ENCODE measurements at regions not wholly inside any gene's neighbourhood (a gene's known extent, or its start where the extent isn't known, plus 50 kb on each side); places are given as distances from the start of the nearest gene placed in this dataset.

GRCh38 chr2:58553522-58553921 is 312.4 kb upstream of the FANCL start:
- DNase-seq (ENCODE audit: low read depth): no peak
- no peak overlapping the region for H3K4me3 ChIP-seq (ENCODE audit: low read depth, low read length)
- TF ChIP-seq, protein P1, sequence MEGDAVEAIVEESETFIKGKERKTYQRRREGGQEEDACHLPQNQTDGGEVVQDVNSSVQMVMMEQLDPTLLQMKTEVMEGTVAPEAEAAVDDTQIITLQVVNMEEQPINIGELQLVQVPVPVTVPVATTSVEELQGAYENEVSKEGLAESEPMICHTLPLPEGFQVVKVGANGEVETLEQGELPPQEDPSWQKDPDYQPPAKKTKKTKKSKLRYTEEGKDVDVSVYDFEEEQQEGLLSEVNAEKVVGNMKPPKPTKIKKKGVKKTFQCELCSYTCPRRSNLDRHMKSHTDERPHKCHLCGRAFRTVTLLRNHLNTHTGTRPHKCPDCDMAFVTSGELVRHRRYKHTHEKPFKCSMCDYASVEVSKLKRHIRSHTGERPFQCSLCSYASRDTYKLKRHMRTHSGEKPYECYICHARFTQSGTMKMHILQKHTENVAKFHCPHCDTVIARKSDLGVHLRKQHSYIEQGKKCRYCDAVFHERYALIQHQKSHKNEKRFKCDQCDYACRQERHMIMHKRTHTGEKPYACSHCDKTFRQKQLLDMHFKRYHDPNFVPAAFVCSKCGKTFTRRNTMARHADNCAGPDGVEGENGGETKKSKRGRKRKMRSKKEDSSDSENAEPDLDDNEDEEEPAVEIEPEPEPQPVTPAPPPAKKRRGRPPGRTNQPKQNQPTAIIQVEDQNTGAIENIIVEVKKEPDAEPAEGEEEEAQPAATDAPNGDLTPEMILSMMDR (IDR thresholded peaks at IDR 0.05; ENCODE audit: insufficient read depth, low read length): no peak

DNA sequence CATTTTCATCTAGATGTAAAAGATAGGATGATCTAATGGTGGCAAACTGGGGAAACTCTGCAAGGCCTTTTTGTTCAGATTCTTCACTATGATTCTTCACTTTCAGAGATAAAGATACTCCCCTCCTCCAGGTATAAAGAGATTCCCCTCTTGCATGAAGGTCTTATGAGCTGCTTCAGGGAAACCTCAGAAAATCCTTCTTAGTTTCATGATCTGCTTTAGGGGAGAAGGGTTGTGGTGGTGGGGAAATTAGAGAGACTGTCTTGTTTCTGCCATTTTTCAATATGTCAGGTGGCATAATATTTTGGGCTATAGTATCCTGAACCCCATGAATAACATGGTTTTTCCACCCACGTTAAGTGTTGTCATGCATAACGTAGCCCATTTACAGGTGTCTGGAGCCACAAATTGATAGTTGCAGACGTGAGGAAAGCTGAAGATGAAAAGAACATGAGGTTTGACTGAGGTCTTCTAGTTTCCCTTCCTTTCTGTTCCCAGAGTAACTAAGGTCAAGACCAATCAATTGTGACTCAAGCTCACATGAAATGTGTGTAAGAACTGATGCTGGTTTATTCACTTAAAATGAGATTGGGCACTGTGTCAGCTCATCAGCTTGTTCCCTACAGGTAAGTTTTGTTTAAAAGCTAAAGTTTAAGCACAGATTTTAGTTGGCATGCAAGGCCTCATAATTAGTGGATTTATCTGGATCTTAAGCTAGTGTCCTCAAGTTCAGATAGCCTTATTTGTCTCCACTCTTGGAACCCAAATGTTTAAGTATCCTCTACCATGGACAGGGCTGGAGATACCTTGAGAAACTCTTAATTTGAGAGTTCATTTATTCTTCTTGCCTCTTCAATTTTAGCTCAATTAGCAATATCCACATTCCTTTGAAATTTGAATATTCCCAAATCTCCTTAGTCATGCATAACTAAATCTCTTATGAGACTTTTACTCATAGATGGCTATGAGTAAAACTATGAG is 304.5 kb upstream of the FANCL start:
- DNase-seq (ENCODE audit: low read depth): no peak
- TF ChIP-seq, protein P1 (IDR thresholded peaks at IDR 0.05; ENCODE audit: insufficient read depth, low read length): no peak

DNA sequence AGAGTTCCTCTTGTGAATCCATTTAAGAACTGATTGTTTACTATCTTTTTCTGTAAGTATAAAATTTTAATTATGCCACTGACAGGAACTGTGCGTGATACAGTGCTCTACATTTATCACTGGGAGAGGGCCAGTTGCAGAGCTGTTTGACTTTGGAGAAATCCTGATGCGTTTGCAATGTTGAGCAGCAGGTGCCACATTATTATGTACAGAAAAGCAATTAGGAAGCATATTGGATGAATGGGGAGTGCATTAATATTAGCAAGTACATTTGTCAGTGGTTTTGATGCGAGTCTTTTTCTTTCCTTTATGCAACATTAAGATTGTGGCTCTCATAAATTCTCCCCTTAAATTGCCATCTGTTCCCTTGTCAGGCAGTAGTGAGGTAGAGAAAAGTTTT is 302.3 kb upstream of the FANCL start:
- TF ChIP-seq, protein P1 (IDR thresholded peaks at IDR 0.05; ENCODE audit: insufficient read depth, low read length): no peak
- H3K4me3 ChIP-seq (ENCODE audit: low read depth, low read length): no peak overlapping the region
- no peak for DNase-seq (ENCODE audit: low read depth)

More for the DNA sequence above, 304.5 kb upstream of the FANCL start:
- no peak overlapping the region for H3K4me3 ChIP-seq (ENCODE audit: low read depth, low read length)

- DNase-seq (ENCODE audit: low read depth): no peak
- no peak overlapping the region for H3K4me3 ChIP-seq (ENCODE audit: low read depth, low read length)
- TF ChIP-seq, protein P1 (IDR thresholded peaks at IDR 0.05; ENCODE audit: insufficient read depth, low read length): no peak
Observed at GRCh38 chr2:58541511-58541910, 300.4 kb upstream of the FANCL start.

DNA sequence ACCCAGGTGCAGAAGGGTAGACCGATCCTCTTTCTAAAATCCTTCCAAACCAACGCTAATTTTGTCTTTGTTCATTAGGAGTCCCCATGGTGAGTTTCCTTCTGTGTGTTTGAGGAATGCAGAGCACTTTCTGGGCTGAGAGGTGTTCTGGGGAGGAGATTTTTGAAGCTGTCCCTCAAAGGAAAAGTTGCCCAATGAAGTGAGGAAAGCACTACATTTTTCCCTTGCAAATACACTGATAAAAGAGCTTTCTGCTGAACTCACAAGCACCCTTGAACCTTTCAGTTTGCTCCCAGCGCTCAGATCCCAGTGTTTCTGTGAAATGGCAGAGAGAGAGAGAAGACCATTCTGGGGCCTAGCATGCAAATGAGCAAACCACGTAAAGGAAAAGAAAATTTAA is 299.6 kb upstream of the FANCL start:
- no peak for DNase-seq (ENCODE audit: low read depth)
- TF ChIP-seq, protein P1 (IDR thresholded peaks at IDR 0.05; ENCODE audit: insufficient read depth, low read length): no peak
- no peak overlapping the region for H3K4me3 ChIP-seq (ENCODE audit: low read depth, low read length)

DNA sequence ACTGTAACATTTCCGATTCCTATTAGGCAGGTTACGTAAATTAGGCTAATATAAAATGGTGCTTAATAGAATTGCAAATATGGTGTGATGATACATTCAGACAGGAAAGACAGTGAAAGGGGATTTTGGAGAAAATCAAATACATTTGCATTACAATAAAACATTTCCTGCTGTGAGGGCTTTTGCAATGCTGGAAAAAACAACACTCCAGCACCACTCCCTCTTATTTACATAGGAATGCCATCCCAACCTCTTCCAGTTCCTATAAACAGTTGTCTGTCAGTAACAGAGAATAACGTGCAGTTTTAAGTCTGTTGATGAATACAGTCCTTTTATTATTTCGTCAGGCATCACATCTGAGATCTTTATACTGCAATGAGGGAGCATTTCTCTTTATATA is 298.8 kb upstream of the FANCL start:
- no peak for DNase-seq (ENCODE audit: low read depth)
- H3K4me3 ChIP-seq (ENCODE audit: low read depth, low read length): no peak overlapping the region
- TF ChIP-seq, protein P1 (IDR thresholded peaks at IDR 0.05; ENCODE audit: insufficient read depth, low read length): no peak

All from fibroblast of the aortic adventitia (primary cell).